GM13976 (cell line): ENCODE measurements at regions not wholly inside any gene's neighbourhood (a gene's known extent, or its start where the extent isn't known, plus 50 kb on each side); places are given as distances from the start of the nearest gene placed in this dataset.

Experiments used
- DNase-seq: peaks from one replicate; pipeline ENCODE4 v3.0.0; 2012; ENCODE audit warnings: low spot score
- CTCF ChIP-seq: IDR thresholded peaks from 2 replicates; pipeline ENCODE4 v1.5.1; 2012; ENCODE audit warnings: borderline replicate concordance, mild to moderate bottlenecking; ENCODE audit not compliant: insufficient read depth; ENCODE audit errors: extremely low read depth, missing control alignments, control extremely low read depth
- in situ Hi-C: fragments of 300-500 bp; cut with MboI; formaldehyde crosslinking; loops from one replicate; pipeline ENCODE4 v1.12.0; 2022; ENCODE audit warnings: low sequenced_read_pairs, mixed read lengths, inconsistent platforms; ENCODE audit not compliant: unreplicated experiment

- in situ Hi-C loops, result no loop called here
Observed at GRCh38 chr5:26245321-26245720, 793.1 kb downstream of the CDH9 start.

GRCh38 chr5:26239588-26239987, 798.8 kb downstream of the CDH9 start:
- in situ Hi-C loops, result no loop called here
- no peak for DNase-seq
- no peak for TF ChIP-seq CTCF

More at GRCh38 chr5:26245321-26245720, 793.1 kb downstream of the CDH9 start:
- no peak for DNase-seq
- TF ChIP-seq CTCF, result no peak

DNA sequence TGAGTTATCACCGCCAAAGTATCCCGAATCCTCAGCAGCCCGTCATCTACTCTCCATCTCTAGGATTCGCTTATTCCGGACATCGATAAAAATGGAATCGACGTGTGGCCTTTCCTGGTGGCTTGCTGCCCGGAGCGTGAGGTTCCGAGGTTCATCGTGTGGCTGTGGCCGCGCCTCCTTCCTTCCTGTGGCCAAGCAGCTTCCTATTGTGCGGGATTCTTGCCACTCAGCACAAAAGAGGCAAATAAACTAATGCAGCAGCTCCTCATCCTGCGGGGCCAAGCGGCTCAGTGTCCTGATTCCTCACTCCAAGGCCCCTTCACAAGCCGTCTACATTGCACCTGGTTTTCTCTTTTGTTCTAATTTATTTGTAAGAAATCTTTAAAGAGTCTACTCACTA, 800.9 kb downstream of the CDH9 start:
- DNase-seq, result no peak
- no peak for TF ChIP-seq CTCF
- in situ Hi-C loops, result no loop called here

- in situ Hi-C loops, result no loop called here
- TF ChIP-seq CTCF, result no peak
Observed at GRCh38 chr5:26236936-26237335, 801.5 kb downstream of the CDH9 start.

GRCh38 chr5:26232706-26233105, 805.7 kb downstream of the CDH9 start:
- no peak for TF ChIP-seq CTCF

More at GRCh38 chr5:26236936-26237335, 801.5 kb downstream of the CDH9 start:
- no peak for DNase-seq

DNA sequence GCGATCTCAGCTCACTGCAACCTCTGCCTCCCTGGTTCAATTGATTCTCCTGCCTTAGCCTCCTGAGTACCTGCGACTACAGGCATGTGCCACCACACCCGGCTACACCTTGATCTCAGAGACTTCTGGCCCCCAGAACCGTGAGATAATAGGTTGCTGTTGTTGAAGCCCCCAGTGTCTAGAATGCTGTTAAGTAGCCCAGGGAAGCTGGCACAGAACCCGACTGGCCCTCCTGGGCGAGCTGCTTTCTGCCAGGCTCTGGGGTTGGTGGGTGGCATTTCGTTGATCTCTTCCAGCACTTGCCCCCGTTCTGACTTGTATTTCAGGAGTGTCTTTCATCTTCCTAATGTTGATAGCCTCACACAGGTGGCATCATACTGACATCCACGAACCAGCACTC, 807.1 kb downstream of the CDH9 start:
- TF ChIP-seq CTCF, result no peak
- in situ Hi-C loops, result no loop called here
- no peak for DNase-seq

More at GRCh38 chr5:26232706-26233105, 805.7 kb downstream of the CDH9 start:
- in situ Hi-C loops, result no loop called here
- DNase-seq, result no peak

GRCh38 chr5:26229848-26230247, 808.5 kb downstream of the CDH9 start:
- in situ Hi-C loops, result no loop called here
- TF ChIP-seq CTCF, result no peak
- no peak for DNase-seq
